MCF 10A (cell line): ENCODE measurements at regions not wholly inside any gene's neighbourhood (a gene's known extent, or its start where the extent isn't known, plus 50 kb on each side); places are given as distances from the start of the nearest gene placed in this dataset.

Experiments used
- BruUV-seq: library from RNA; stranded (reverse); fragments of 400-500 nt; replicated peaks from 2 replicates; lab custom pipeline; 2021; lab: Mats Ljungman, UMichigan
- CTCF ChIA-PET: fragments of 300-600 bp; sonication (Branson Sonifier 250); formaldehyde crosslinking; extraction: SDS; loops from one replicate; lab custom pipeline; 2021; ENCODE audit warnings: antibody characterized with exemption, inconsistent platforms; lab: Yijun Ruan, JAX
- POLR2A ChIA-PET: fragments of 300-600, 350-650 bp; sonication (Branson Sonifier 250); formaldehyde crosslinking; extraction: SDS; loops from one replicate; lab custom pipeline; 2020; ENCODE audit warnings: antibody characterized with exemption, inconsistent platforms; lab: Yijun Ruan, JAX
- DNase-seq: peaks from one replicate; pipeline ENCODE4 v3.0.0-alpha.2; 2018; ENCODE audit not compliant: unreplicated experiment
- H3K27ac Mint-ChIP-seq: one replicate; pipeline ENCODE4 v1.8.0; 2022; ENCODE audit warnings: mild to moderate bottlenecking, low read depth, mixed read lengths; ENCODE audit not compliant: unreplicated experiment
- H3K27me3 Mint-ChIP-seq: one replicate; pipeline ENCODE4 v1.8.0; 2022; ENCODE audit warnings: mixed read lengths; ENCODE audit not compliant: insufficient read depth, unreplicated experiment
- H3K36me3 Mint-ChIP-seq: one replicate; pipeline ENCODE4 v1.8.0; 2022; ENCODE audit warnings: mild to moderate bottlenecking, moderate library complexity, mixed read lengths; ENCODE audit not compliant: insufficient read depth, unreplicated experiment
- H3K4me1 Mint-ChIP-seq: one replicate; pipeline ENCODE4 v1.8.0; 2022; ENCODE audit warnings: mixed read lengths; ENCODE audit not compliant: insufficient read depth, unreplicated experiment
- H3K4me3 Mint-ChIP-seq: one replicate; pipeline ENCODE4 v1.8.0; 2022; ENCODE audit warnings: mild to moderate bottlenecking, moderate library complexity, mixed read lengths; ENCODE audit not compliant: unreplicated experiment
- H3K9me3 Mint-ChIP-seq: one replicate; pipeline ENCODE4 v1.8.0; 2022; ENCODE audit warnings: mixed read lengths; ENCODE audit not compliant: unreplicated experiment
- CTCF ChIP-seq: fragments of 200-600 bp; IDR thresholded peaks from one replicate; pipeline ENCODE4 v1.8.0; 2022; ENCODE audit warnings: antibody characterized with exemption, mild to moderate bottlenecking; ENCODE audit not compliant: unreplicated experiment
- intact Hi-C: fragments of 100-400 bp; cut with micrococcal nuclease; formaldehyde crosslinking; loops from 2 replicates; pipeline ENCODE4 v1.14.1; 2022

- Mint-ChIP-seq H3K4me3 (no peak overlapping the region), H3K9me3 (no peaks in the 10 kb centered on the region), H3K4me1 (peaks cover 10% of the 10 kb centered on the region), H3K27me3 (peaks cover 62% of the 10 kb centered on the region), H3K36me3 (no peaks in the 10 kb centered on the region), H3K27ac (no peak overlapping the region)
- CTCF ChIA-PET = interaction anchor here (0.8 to 18.1 kb wide), 7 partner anchors 17 to 354 kb away, joined by 3 to 345 read pairs (median 4); no protein-coding TSS in a partner anchor
- intact Hi-C loops = no loop called here
- no peak for TF ChIP-seq CTCF
- no peak for DNase-seq
- POLR2A ChIA-PET = no interaction called here
- no TSS peak for BruUV-seq
These were observed 199.4 kb upstream of the PRSS58 start for GRCh38 chr7:142457146-142457703.

GRCh38 chr7:142455392-142455791, 197.5 kb upstream of the PRSS58 start:
- Mint-ChIP-seq H3K27ac (no peak overlapping the region), H3K4me1 (peaks cover 10% of the 10 kb centered on the region), H3K9me3 (no peaks in the 10 kb centered on the region), H3K4me3 (no peak overlapping the region), H3K27me3 (peaks cover 70% of the 10 kb centered on the region), H3K36me3 (no peaks in the 10 kb centered on the region)
- no peak for TF ChIP-seq CTCF
- intact Hi-C loops = no loop called here
- ChIA-PET POLR2A (no interaction called here), CTCF (interaction anchor here (0.6 to 18.1 kb wide), 6 partner anchors 8 to 528 kb away, joined by 3 to 345 read pairs (median 3); no protein-coding TSS in a partner anchor)
- BruUV-seq = no TSS peak
- DNase-seq = no peak

- Mint-ChIP-seq H3K36me3 (no peaks in the 10 kb centered on the region), H3K27me3 (peaks cover 64% of the 10 kb centered on the region), H3K4me3 (no peak overlapping the region), H3K9me3 (no peaks in the 10 kb centered on the region), H3K4me1 (peaks cover 7% of the 10 kb centered on the region), H3K27ac (no peak overlapping the region)
- no peak for DNase-seq
- ChIA-PET POLR2A (no interaction called here), CTCF (interaction anchor here (0.6 to 18.1 kb wide), 4 partner anchors 9 to 527 kb away, joined by 3 to 345 read pairs (median 3); no protein-coding TSS in a partner anchor)
- TF ChIP-seq CTCF = no peak
- intact Hi-C loops = no loop called here
- no TSS peak for BruUV-seq
These were observed 197.0 kb upstream of the PRSS58 start for GRCh38 chr7:142454862-142455261.

- peaks cover 59% of the 10 kb centered on the region for H3K27me3 Mint-ChIP-seq
- no peak for TF ChIP-seq CTCF
- H3K9me3 Mint-ChIP-seq = no peaks in the 10 kb centered on the region
- H3K4me3 Mint-ChIP-seq = no peak overlapping the region
- intact Hi-C loops = no loop called here
- no peak for DNase-seq
- no peaks in the 10 kb centered on the region for H3K4me1 Mint-ChIP-seq
- no TSS peak for BruUV-seq
- POLR2A ChIA-PET = no interaction called here
- CTCF ChIA-PET = interaction anchor here (0.6 to 1.6 kb wide), 3 partner anchors 31 to 361 kb away, joined by 3 to 5 read pairs (median 5); no protein-coding TSS in a partner anchor
- no peak overlapping the region for H3K27ac Mint-ChIP-seq
- no peaks in the 10 kb centered on the region for H3K36me3 Mint-ChIP-seq
These were observed 194.9 kb upstream of the PRSS58 start for GRCh38 chr7:142452791-142453190.
